ENCODE measurements at regions not wholly inside any gene's neighbourhood (a gene's known extent, or its start where the extent isn't known, plus 50 kb on each side); places are given as distances from the start of the nearest gene placed in this dataset.

GRCh38 chr15:69793781-69794451 is 303.8 kb downstream of the TLE3 start:
- TF ChIP-seq, protein P1, sequence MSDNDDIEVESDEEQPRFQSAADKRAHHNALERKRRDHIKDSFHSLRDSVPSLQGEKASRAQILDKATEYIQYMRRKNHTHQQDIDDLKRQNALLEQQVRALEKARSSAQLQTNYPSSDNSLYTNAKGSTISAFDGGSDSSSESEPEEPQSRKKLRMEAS (CRISPR knock-in tag; IDR thresholded peaks at IDR 0.05): no peak
- no peak for TF ChIP-seq CTCF (IDR thresholded peaks at IDR 0.05)
- no peak for TF ChIP-seq RORB (CRISPR knock-in tag; IDR thresholded peaks at IDR 0.05)
- TF ChIP-seq, protein P2, sequence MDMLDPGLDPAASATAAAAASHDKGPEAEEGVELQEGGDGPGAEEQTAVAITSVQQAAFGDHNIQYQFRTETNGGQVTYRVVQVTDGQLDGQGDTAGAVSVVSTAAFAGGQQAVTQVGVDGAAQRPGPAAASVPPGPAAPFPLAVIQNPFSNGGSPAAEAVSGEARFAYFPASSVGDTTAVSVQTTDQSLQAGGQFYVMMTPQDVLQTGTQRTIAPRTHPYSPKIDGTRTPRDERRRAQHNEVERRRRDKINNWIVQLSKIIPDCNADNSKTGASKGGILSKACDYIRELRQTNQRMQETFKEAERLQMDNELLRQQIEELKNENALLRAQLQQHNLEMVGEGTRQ (CRISPR knock-in tag; IDR thresholded peaks at IDR 0.05): no peak
- no peak for TF ChIP-seq TEAD1 (CRISPR knock-in tag; IDR thresholded peaks at IDR 0.05)
- no peak for TF ChIP-seq FOXJ3 (CRISPR knock-in tag; IDR thresholded peaks at IDR 0.05; ENCODE audit: borderline replicate concordance)
- no peak for TF ChIP-seq ZSCAN18 (CRISPR knock-in tag; IDR thresholded peaks at IDR 0.05)
- TF ChIP-seq ATF3 (CRISPR knock-in tag; conservative IDR thresholded peaks at IDR 0.05): no peak
- TF ChIP-seq NFE2L1 (CRISPR knock-in tag; IDR thresholded peaks at IDR 0.05): no peak
- TF ChIP-seq ZNF396 (CRISPR knock-in tag; IDR thresholded peaks at IDR 0.05; ENCODE audit: borderline replicate concordance): no peak
- no peak for TF ChIP-seq ZBTB21 (CRISPR knock-in tag; IDR thresholded peaks at IDR 0.05; ENCODE audit: borderline replicate concordance)

Measured in WTC11 (cell line).